NCI-H82 treated with DMSO at 0.1 percent for 48 hours (cell line): ENCODE measurements at regions not wholly inside any gene's neighbourhood (a gene's known extent, or its start where the extent isn't known, plus 50 kb on each side); places are given as distances from the start of the nearest gene placed in this dataset.
"Not testable (repeated sequence)": the region's sequence is repeated elsewhere in the genome, so short reads cannot be mapped to it uniquely, and the experiment has no call there.

Experiments
- DNase-seq: peaks from one replicate; lab custom pipeline; 2025; ENCODE audit not compliant: unreplicated experiment; lab: John Stamatoyannopoulos, UW

DNA sequence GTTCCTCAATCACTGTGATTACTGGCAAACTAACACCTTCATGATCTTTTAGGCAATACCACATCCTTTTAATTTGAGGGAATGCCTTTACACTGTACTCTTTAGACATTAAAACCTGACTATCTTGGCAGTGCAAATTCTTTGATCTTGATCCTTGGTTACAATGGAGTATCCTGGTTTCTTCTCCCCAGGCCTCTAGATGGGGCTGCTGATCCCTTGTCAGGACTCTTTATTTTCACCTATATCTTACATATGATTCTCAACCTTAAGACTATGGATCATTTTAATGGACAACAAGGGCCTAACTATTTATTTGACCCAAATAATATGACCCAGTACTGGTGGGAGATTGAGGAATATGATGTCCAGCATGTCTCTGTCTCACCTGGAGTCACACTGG is 1005.5 kb upstream of the INTU start:
- no peak for DNase-seq

DNA sequence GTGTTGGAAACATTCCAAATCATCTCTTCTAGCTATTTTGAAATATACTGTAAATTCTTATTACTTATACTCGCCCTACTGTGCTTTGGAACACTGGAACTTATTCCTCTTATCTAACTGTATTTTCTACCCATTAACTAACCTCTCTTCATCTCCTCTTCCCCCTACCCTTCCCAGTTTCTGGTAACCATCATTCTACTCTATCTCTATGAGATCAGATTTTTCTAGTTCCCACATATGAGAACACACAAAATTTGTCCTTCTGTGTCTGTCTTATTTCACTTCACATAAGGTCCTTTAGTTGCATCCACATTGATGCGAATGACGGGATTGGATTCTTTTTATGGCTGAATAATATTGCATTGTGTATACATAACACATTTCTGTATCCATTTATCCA is 1003.8 kb upstream of the INTU start:
- no peak for DNase-seq

DNA sequence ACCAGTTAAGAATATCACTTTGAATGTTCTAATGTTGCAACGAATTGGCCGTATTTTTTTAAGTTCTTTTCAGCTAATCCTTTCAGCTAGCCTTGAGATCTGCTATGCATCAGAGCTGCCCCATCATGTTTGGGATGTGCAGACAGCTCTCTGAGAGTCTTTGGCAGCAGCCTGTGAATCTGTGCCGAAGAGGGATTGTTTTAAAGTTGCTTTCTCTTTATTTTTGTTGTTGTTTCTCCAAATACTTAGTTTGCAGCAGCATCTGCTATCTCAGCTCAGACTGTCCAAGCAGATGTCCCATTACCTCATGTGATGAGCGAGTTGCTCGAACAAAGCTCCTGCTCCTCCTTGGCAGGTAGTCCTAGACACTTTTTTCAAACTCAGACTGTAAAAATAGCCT is 1002.5 kb upstream of the INTU start:
- DNase-seq = no peak

DNA sequence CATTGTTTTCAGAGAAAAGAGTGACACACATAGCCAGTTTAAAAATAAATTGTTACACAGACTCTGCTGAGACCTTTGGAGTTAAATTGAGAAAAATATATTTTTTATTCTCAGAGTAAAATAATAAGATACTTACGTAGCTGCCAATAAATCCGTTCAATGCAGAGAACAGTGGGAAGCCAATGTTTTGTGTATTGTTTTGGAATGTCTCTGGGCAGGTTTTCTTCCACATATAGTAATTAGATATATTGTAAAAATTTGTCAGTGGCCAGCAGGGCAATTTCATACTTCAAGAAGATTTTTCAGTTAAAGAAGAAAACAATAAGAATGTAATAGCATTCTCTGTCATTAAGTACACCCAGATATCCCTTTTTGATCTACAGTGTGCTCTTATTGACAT is 999.5 kb upstream of the INTU start:
- no peak for DNase-seq

DNA sequence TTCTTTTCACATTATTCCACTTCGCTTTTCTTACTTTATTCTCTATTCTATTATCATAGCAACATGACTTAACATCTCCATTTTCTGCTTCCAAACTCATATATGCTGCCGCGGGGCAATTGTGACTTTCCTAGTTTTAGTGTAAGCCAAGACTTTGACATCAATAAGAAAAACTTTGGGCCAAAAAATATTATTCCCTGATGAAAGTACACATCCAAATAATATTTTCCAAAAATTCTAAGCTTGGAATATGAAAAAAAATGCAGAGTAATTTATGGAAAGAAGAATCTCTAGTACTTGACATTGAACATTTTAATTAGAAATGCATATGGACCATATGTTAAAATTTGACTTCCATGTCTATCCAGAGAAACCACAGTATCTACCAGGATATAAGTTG is 995.1 kb upstream of the INTU start:
- no peak for DNase-seq

DNA sequence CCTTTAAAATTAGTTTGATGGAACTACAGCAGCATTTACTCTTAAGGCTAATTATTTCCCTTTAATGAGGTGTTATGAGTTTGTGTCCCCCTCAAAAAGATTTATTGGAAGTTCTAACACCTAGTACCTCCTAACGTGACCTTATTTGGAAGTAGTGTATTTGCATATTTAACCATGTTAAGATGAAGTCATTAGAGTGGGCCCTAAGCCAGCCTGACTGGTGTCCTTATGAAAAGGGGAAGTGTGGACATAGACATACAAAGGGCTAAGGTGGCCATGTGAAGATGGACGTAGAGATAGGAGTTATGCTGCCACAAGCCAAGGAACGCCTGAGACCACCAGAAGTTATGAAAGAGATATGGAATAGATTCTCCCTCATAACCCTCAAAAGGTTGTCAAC is 985.4 kb upstream of the INTU start:
- DNase-seq = no peak

DNA sequence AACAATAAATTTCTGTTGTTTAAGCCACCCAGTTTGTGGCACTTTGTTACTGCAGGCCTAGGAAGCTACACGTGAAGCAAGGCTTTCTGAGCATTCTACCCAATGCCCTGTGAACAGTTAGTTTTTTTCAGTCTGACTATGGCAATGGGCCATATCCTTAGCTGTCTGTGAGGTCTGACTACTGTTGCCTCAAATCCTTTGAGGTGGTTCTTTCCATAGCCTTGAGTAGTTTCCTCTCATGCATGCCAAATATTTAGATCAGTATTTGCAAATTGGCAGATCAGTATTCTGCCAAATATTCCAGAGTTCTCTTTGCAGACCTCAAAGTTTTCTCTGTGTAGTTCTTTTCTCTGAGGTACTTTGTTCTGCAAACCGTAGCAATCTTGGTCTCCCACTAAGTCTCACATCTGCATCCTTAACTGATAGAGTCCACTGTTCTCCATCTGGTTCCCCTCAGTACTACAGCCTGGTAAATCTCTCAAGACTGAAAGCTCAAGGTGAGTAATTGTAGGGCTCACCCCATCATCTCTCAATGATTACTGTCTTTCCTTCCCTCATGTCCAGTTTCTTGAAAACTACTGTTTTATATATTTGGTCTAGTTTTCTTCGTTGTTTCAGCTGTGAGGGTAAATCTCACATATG is 984.9 kb upstream of the INTU start:
- no peak for DNase-seq

DNA sequence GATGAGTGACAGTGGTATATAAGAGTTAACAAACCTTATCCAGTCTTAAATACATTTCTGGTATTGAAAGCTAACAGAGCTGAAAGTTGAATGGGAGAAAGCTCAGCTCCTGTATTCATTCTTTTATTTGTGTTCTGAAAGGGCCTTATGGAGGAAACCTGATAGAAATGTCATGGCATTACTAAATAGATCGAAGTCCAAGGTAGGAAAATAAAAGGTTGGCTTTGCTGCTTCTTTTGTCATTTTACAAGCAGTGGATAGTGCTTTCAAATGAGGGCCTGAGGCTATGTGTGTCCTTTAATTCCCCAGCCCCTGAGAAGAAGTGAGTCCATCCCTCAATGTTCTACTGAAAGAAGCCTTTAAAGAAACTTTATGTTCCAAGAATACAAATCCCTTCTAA is 974.3 kb upstream of the INTU start:
- DNase-seq = no peak

DNA sequence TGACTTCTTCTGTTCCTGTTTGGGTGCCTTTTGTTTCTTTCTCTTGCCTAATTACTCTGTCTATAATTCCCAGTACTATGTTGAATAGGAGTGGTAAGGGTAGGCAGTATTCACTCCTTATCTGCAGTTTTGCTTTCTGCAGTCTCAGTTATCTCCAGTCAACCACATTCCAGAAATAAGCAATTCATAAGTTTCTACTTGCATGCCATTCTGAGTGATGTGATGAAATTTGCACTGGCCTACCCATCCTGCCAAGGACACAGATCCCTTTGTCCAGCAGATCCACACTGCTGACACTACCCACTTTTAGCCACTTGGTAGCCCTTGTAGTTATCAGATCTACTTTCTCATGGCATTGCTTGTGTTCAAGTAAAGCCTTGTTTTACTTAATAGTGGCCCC is 971.6 kb upstream of the INTU start:
- no peak for DNase-seq

DNA sequence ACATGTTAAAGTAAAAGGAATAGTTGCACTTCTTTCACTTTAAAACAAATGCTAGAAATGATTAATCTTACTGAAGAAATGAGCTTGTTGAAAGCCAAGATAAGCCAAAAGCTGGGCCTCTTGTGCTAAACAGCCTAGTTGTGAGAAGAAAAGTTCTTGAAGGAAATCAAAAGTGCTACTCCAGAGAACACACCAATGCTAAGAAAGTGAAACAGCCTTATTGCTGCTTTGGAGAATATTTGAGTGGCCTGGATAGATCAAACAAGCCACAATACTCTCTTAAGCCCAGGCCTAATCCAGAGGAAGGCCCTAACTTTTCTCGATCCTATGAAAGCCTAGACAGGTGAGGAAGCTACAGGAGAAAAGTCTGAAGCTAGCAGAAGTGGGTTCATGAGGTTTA is 967.9 kb upstream of the INTU start:
- no peak for DNase-seq

DNA sequence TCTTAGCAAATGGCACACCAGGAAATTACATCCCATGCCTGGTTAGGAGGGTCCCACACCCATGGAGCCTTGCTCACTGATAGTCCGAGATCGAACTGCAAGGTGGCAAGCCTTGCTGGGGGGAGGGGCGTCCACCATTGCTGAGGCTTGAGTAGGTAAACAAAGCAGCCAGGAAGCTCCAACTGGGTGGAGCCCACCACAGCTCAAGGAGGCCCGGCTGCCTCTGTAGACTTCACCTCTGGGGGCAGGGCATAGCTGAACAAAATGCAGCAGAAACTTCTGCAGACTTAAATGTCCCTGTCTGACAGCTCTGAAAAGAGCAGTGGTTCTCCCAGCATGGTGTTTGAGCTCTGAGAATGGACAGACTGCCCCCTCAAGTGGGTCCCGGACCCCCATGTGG is 962.7 kb upstream of the INTU start:
- DNase-seq = not testable (repeated sequence)

DNA sequence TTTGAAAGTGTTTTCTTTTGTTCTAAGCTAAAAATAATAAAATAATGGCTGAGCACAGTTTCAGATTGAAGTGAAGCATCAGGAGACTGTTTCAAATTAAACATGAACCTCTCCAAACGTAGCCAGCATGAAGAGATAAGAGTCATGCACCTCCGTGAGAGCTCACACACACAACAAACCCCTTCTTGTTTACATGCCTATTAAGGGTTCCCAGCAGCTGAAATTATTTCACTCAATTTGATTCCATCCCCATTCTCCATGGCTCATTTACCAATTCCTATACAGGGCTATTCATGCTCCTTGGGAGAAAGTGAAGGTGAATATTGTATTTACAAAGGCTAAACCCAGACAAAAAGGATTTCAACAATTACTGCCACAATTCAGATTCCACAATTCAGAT is 954.1 kb upstream of the INTU start:
- DNase-seq = no peak

DNA sequence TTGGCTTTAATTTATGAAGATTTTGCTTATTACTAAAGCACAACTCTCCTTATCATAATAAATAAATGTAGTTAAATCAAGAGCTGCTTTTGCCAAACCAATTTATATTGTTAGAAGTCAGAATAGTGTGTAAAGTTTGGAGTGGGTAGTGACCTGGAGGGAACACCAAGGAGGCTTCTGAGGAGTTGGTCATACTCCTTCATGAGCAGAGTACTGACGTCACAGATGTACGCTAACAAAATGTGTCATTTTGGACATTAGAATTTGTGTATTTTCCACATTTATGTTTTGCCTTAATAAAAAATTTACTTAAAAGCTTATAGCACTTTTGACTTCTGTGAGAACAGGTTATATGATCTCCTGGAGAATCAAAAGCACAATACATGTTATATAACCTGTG is 953.5 kb upstream of the INTU start:
- DNase-seq = no peak

DNA sequence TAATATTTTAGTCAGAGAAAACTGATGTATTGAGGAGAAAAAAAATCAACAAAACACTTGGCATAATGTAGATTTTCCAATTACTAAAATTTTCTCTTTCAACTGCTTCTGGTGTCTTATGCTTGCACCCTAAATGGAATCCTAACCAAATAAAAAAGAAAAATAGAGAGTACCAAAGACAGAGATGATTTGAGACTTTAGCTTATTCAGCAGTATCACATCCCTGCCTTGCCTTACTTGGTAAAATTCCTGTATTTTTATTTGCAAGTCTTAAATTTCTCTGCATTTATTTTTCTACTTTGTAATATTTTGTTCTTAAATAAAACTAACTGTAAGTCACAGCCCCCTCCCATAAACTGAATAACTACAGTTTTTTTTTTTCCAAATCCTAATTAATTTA is 950.5 kb upstream of the INTU start:
- DNase-seq = no peak

DNA sequence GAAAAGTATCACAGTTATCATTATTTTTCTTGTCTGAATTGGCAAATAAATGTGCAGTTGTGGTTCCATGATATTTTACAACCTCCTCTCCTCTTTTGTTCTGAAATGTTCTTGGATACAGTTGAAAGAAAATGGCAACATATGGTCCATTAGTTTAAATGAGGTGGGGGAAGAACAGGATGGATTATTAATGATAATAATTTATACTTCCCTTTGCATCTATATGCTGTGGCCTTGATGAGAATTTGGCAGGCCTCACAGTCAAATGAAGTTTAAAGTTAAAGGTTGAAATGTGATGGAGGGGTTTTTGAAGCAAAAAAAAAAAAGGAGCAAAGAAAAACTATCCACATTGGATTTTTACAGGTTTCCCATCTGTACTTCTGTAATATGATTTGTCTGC is 946.3 kb upstream of the INTU start:
- DNase-seq = no peak

DNA sequence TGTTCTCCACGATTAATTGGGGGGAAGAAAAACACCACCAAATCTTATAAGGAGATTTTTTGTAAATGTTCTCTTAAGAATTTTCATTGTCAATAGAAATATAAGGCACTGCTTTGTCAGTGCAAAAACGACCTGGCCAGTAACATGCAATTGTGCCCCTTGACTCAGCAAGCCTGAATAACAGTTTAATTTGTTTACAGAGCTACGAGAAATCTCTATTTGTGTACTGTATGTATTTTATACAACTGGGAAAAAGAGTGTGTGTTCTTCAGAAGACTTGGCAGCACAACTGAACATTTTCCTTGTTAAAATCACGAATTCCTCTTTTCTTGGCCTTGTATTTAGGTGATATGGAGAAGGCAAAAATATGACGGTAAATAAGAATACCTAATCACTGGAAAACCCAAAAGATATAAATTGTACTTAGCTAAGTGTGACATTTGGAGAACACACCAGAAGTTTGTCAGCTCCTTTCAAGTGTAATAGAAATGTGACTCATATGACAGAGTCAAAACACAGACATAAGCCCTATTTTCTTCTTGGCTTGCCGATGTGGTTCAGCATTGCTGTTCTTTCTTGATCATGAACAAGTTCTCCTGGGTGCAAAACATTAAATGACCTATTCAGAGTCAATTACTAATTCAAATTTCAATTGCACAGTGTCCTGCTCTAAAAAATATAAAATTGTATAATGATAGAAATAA is 945.0 kb upstream of the INTU start:
- DNase-seq = no peak

DNA sequence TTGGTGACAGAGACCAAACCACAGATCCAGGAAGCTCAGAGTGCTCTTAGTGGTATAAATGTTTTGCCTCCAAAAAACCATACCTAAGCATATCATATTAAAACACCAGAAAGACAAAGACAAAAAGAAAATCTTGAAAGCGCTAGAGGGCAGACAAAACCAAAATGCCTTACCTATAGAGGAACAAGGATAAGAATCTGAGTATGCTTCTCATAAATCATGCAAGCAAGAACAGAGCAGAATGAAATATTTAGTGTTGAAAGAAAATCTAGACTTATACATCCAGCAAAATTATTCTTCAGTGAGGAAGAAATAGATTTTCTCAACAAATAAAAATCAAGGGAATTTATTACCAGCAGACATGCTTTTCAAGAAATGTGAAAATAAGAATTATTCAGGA is 941.0 kb upstream of the INTU start:
- no peak for DNase-seq

DNA sequence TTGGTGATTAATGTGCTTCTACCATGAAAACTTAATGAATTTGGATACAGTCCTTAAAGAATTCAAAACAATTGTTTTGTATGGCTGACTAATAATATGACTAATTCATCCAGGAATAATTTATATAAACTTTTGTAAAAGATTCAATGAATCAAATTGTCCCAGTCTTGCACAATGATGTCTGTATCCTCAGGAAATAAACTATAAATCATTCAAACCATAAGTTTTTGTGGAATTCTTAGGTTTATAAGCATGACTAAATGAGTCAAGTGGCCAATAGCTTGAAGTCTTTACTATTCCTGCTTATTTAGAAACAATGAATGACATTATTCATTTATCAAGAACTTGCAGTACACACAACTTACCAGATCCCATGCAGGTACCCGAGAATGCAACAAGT is 935.0 kb upstream of the INTU start:
- DNase-seq = no peak

DNA sequence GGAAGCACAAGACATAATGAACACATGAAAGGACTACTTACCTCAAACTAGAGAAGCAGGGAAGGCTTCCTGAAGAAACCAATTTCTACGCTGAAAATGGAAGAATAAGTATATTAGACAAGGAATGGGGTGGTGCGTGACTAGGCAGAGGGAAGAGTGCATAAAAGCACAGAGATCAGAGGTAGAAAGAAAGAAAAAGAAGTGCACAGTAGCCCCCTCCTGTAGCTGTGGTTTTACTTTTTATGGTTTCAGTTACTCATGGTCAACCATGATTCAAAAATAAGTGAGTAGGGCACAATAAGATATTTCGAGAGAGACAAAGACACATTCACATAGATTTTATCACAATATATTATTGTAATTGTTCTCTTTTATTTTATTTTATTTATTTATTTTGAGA is 934.5 kb upstream of the INTU start:
- DNase-seq = no peak

DNA sequence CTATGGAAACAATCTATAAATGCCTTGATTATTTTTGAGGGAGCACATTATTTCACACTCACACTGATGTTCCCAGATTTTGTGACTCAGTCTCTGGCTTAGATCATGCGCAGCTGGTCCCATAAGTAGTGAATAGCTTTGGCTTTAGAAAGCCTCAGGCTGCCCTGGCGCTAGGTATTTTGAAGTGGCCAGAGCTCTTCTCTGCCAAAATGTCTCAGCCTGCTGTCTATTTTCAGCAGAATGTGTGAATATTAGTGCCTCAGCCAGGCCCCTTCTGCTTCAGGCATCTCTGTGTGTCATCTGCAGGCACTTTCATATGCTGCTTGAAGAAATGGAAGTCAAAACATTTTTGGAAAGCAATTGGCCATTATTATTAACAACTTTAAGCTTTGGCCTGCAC is 931.0 kb upstream of the INTU start:
- DNase-seq = no peak

DNA sequence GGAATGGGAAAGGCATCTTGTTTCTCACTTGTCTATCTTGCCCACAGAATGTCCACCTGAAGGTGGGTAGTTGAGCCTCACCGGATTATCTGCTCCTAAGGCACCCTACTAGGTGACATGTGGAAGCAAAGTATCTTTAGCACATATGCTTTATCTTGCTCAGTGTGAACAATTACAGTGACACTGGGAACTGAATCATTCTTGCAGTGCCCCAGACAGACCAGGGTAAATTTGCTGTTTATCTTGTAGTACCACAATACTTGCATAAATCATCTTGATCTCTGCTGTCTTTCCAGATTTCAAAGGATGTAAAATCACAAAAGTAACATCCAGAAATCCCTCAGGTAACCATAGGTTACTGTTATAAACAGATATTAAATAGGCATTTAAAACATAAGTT is 930.0 kb upstream of the INTU start:
- DNase-seq = no peak

DNA sequence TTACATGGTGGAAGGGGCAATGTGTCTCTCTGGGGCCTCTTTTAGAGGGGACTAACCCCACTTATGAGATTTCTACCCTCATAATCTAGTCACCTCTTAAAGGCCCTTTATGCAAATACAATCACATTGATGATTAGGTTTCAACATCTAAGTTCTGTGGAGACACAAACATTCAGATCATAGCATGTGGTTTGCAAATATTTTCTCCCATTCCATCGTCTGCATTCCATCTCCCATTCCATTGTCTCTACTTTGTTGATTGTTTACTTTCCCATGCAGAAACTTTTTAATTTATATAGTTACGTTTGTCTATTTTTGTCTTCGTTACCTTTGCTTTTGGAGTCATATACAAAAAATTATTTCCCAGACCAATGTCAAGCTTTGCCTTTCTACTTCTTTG is 927.5 kb upstream of the INTU start:
- DNase-seq = no peak

DNA sequence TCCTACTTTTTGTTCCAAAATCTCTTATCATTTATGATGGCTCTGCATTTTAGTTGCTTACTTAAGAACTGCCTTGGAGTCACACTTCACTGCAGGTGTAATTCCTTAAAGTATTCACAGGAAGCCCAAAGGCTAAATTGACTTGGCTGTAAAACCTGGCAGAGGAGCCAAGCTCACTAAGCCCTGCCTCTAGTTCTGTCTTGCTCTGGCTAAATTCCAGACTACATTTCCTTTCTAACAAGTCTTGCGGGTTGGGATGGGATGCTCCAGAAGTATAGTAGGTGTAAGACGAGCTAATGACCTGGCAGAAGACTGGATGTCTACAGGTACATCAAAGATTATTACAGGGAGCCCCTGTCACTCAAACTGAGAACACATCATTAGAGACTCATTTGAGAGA is 924.0 kb upstream of the INTU start:
- DNase-seq = no peak
